NB4 (cell line): ENCODE measurements at regions not wholly inside any gene's neighbourhood (a gene's known extent, or its start where the extent isn't known, plus 50 kb on each side); places are given as distances from the start of the nearest gene placed in this dataset.

Source experiments
- MYC ChIP-seq: IDR thresholded peaks from 2 replicates; pipeline ENCODE4 v1.6.1; 2011; ENCODE audit warnings: low read depth, low read length
- TF ChIP-seq, protein P1 (sequence below): IDR thresholded peaks from one replicate; pipeline ENCODE4 v1.5.1; 2012; ENCODE audit warnings: low read depth, low read length

DNA sequence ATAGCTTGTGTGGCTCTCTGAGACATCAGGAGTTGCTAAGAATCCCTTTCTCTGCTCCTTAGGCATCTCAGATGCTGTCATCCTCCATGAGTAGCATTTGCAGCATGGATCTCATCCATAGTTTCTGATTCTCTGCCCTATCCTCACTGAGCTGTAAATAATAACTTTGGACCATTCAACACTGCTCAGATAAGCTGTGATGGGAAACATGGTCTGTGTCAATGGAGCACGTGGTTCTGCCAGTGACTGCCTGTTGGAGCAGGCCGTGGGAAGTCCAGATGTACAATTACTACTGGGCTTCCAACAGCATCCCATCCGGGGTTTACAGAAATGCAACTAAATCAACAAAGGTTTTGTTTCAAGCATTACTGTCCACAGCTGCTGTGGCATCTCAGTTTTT lies 160.1 kb downstream of the OR4C45 start:
- TF ChIP-seq MYC = no peak
- TF ChIP-seq, protein P1, sequence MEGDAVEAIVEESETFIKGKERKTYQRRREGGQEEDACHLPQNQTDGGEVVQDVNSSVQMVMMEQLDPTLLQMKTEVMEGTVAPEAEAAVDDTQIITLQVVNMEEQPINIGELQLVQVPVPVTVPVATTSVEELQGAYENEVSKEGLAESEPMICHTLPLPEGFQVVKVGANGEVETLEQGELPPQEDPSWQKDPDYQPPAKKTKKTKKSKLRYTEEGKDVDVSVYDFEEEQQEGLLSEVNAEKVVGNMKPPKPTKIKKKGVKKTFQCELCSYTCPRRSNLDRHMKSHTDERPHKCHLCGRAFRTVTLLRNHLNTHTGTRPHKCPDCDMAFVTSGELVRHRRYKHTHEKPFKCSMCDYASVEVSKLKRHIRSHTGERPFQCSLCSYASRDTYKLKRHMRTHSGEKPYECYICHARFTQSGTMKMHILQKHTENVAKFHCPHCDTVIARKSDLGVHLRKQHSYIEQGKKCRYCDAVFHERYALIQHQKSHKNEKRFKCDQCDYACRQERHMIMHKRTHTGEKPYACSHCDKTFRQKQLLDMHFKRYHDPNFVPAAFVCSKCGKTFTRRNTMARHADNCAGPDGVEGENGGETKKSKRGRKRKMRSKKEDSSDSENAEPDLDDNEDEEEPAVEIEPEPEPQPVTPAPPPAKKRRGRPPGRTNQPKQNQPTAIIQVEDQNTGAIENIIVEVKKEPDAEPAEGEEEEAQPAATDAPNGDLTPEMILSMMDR = no peak
